H1 (cell line): ENCODE measurements at regions not wholly inside any gene's neighbourhood (a gene's known extent, or its start where the extent isn't known, plus 50 kb on each side); places are given as distances from the start of the nearest gene placed in this dataset.

Experiments used
- CTCF ChIA-PET: fragments of 300-600 bp; sonication (Branson Sonifier 250); formaldehyde crosslinking; loops from one replicate; lab custom pipeline; 2021; ENCODE audit not compliant: partially characterized antibody; lab: Charles Lee
- POLR2A ChIA-PET: fragments of 300-600 bp; sonication (Branson Sonifier 250); formaldehyde crosslinking; loops from one replicate; lab custom pipeline; 2021; ENCODE audit warnings: inconsistent platforms; ENCODE audit not compliant: partially characterized antibody; lab: Charles Lee
- DNase-seq, 2 experiments: peaks; one replicate each; pipeline versions ENCODE4 v3.0.0 to v3.0.0-alpha.2; 2010 to 2022; ENCODE audit warnings: low spot score in 2 of 2, low read depth in 1 of 2, mixed read lengths in 1 of 2
- FAIRE-seq: peaks from 2 replicates; lab custom pipeline; 2011; peaks lifted over from hg19 to GRCh38; lab: Jason Lieb, UNC
- H2AFZ ChIP-seq: 2 replicates; pipeline ENCODE4 v1.8.1; 2012; ENCODE audit warnings: low read length, inconsistent platforms
- H2AK5ac ChIP-seq: 2 replicates; pipeline ENCODE4 v1.6.1; 2013; ENCODE audit warnings: low read depth, low read length
- H2BK120ac ChIP-seq: replicated peaks from 2 replicates; pipeline ENCODE3; 2013; ENCODE audit warnings: low read depth, low read length, inconsistent platforms
- H2BK12ac ChIP-seq: 2 replicates; pipeline ENCODE4 v1.6.1; 2013; ENCODE audit warnings: low read depth, low read length
- H2BK15ac ChIP-seq: 2 replicates; pipeline ENCODE4 v1.6.1; 2013; ENCODE audit warnings: low read length
- H2BK20ac ChIP-seq: 2 replicates; pipeline ENCODE4 v1.6.1; 2013; ENCODE audit warnings: low read length
- H2BK5ac ChIP-seq: 2 replicates; pipeline ENCODE4 v1.6.1; 2013; ENCODE audit warnings: low read depth, low read length
- H3K14ac ChIP-seq: 2 replicates; pipeline ENCODE4 v1.6.1; 2013; ENCODE audit warnings: inconsistent platforms; ENCODE audit not compliant: insufficient read length
- H3K18ac ChIP-seq: 2 replicates; pipeline ENCODE4 v1.6.1; 2013; ENCODE audit warnings: low read length; ENCODE audit errors: extremely low read depth
- H3K23ac ChIP-seq: 2 replicates; pipeline ENCODE4 v1.6.1; 2013; ENCODE audit warnings: inconsistent platforms; ENCODE audit not compliant: insufficient read length
- H3K23me2 ChIP-seq: 2 replicates; pipeline ENCODE4 v1.6.1; 2013; ENCODE audit warnings: low read depth, low read length
- H3K27ac ChIP-seq: 2 replicates; pipeline ENCODE4 v1.6.1; 2011; ENCODE audit warnings: low read depth, low read length, inconsistent platforms
- H3K27me3 ChIP-seq, 4 experiments: replicated peaks in 1 of 4; 1 replicate in 1 of 4; 2 replicates in 3 of 4; pipeline versions ENCODE4 v1.6.1 to v1.8.1; 2011 to 2013; ENCODE audit warnings: low read length in 3 of 4, mild to moderate bottlenecking in 3 of 4, inconsistent platforms in 2 of 4, mixed read lengths in 2 of 4, moderate library complexity in 1 of 4; ENCODE audit not compliant: control insufficient read depth in 3 of 4, insufficient read depth in 3 of 4; ENCODE audit errors: extremely low read depth in 1 of 4
- H3K36me3 ChIP-seq, 4 experiments: 2 replicates each; pipeline versions ENCODE4 v1.6.1 to v1.8.1; 2011 to 2013; ENCODE audit warnings: mild to moderate bottlenecking in 4 of 4, low read length in 3 of 4, moderate library complexity in 2 of 4, control low read depth in 1 of 4, inconsistent platforms in 1 of 4; ENCODE audit not compliant: insufficient read depth in 4 of 4, control insufficient read depth in 2 of 4
- H3K4ac ChIP-seq: replicated peaks from 2 replicates; pipeline ENCODE3; 2013; ENCODE audit warnings: low read length, low read depth, mixed read lengths, inconsistent platforms; ENCODE audit not compliant: insufficient read length
- H3K4me1 ChIP-seq, 4 experiments: replicated peaks in 1 of 4; 1 replicate in 1 of 4; 2 replicates in 3 of 4; pipeline versions ENCODE4 v1.6.1 to v1.8.1; 2011 to 2013; ENCODE audit warnings: low read length in 3 of 4, inconsistent platforms in 2 of 4, mixed read lengths in 1 of 4; ENCODE audit not compliant: insufficient read depth in 4 of 4, control insufficient read depth in 3 of 4
- H3K4me2 ChIP-seq, 2 experiments: 2 replicates each; pipeline versions ENCODE4 v1.6.1 to v1.8.1; 2011 to 2013; ENCODE audit warnings: low read depth in 2 of 2, low read length in 2 of 2, control low read depth in 1 of 2, inconsistent platforms in 1 of 2, mild to moderate bottlenecking in 1 of 2; ENCODE audit not compliant: insufficient read depth in 1 of 2
- H3K4me3 ChIP-seq, 4 experiments: fragments of 200-600, 300-600 bp in 1 of 4; sonication (generic), shearing (Covaris generic), sonication (Bioruptor Twin) in 1 of 4; 2 replicates each; pipeline versions ENCODE4 v1.5.1 to v1.8.1; 2011 to 2016; ENCODE audit warnings: low read length in 4 of 4, low read depth in 3 of 4, control low read depth in 2 of 4, inconsistent platforms in 2 of 4, mild to moderate bottlenecking in 2 of 4, mixed read lengths in 1 of 4, moderate library complexity in 1 of 4; ENCODE audit not compliant: insufficient read depth in 2 of 4; ENCODE audit errors: extremely low read depth in 1 of 4
- H3K56ac ChIP-seq: replicated peaks from 2 replicates; pipeline ENCODE3; 2013; ENCODE audit warnings: low read depth, mild to moderate bottlenecking, mixed read lengths, low read length, inconsistent platforms; ENCODE audit not compliant: insufficient read length
- H3K79me1 ChIP-seq: 2 replicates; pipeline ENCODE4 v1.6.1; 2013; ENCODE audit warnings: low read depth, low read length, control low read depth
- H3K79me2 ChIP-seq, 2 experiments: 2 replicates each; pipeline versions ENCODE4 v1.6.1 to v1.8.1; 2012 to 2013; ENCODE audit warnings: low read length in 2 of 2, mild to moderate bottlenecking in 2 of 2, inconsistent platforms in 1 of 2; ENCODE audit not compliant: insufficient read depth in 2 of 2, control insufficient read depth in 1 of 2
- H3K9ac ChIP-seq, 4 experiments: replicated peaks in 1 of 4; 1 replicate in 1 of 4; 2 replicates in 3 of 4; pipeline versions ENCODE4 v1.6.1 to v1.8.1; 2011 to 2013; ENCODE audit warnings: low read depth in 3 of 4, low read length in 3 of 4, control low read depth in 2 of 4, mild to moderate bottlenecking in 2 of 4, moderate library complexity in 2 of 4, inconsistent platforms in 1 of 4; ENCODE audit errors: extremely low read depth in 1 of 4
- H3K9me3 ChIP-seq, 2 experiments: 2 replicates each; pipeline versions ENCODE4 v1.6.1 to v1.8.1; 2012 to 2013; ENCODE audit warnings: mild to moderate bottlenecking in 2 of 2, moderate library complexity in 2 of 2, control low read depth in 1 of 2, inconsistent platforms in 1 of 2, low read depth in 1 of 2, low read length in 1 of 2, mixed read lengths in 1 of 2; ENCODE audit not compliant: insufficient read depth in 2 of 2
- H4K20me1 ChIP-seq, 2 experiments: replicated peaks in 1 of 2; 2 replicates each; pipeline versions ENCODE3 to v1.8.1; 2011 to 2013; ENCODE audit warnings: inconsistent platforms in 2 of 2, low read length in 2 of 2, mild to moderate bottlenecking in 1 of 2; ENCODE audit not compliant: insufficient read depth in 2 of 2, control insufficient read depth in 1 of 2
- H4K5ac ChIP-seq: 2 replicates; pipeline ENCODE4 v1.6.1; 2013; ENCODE audit warnings: low read length, low read depth, mixed read lengths, inconsistent platforms; ENCODE audit not compliant: insufficient read length
- H4K8ac ChIP-seq: 2 replicates; pipeline ENCODE4 v1.8.0; 2013; ENCODE audit warnings: mild to moderate bottlenecking, moderate library complexity, low read length, inconsistent platforms; ENCODE audit not compliant: insufficient read depth; ENCODE audit errors: extremely low read depth
- H4K91ac ChIP-seq: replicated peaks from 2 replicates; pipeline ENCODE3; 2013; ENCODE audit warnings: low read length, mixed read lengths, inconsistent platforms; ENCODE audit not compliant: insufficient read length
- BRCA1 ChIP-seq: IDR thresholded peaks from 2 replicates; pipeline ENCODE4 v1.6.1; 2012; ENCODE audit warnings: low read depth, low read length, improper control_type of control experiment
- CHD1 ChIP-seq: IDR thresholded peaks from 2 replicates; pipeline ENCODE4 v1.6.1; 2012; ENCODE audit warnings: low read depth, low read length, improper control_type of control experiment
- KDM5A ChIP-seq: fragments of 200-600 bp; IDR thresholded peaks from 2 replicates; pipeline ENCODE4 v1.7.1; 2012; ENCODE audit warnings: mild to moderate bottlenecking, low read length, inconsistent platforms, mixed read lengths
- MAFK ChIP-seq: IDR thresholded peaks from 2 replicates; pipeline ENCODE4 v1.6.1; 2012; ENCODE audit warnings: low read depth, mild to moderate bottlenecking, improper control_type of control experiment, low read length
- PHF8 ChIP-seq: fragments of 200-600 bp; sonication (generic); conservative IDR thresholded peaks from 2 replicates; pipeline ENCODE4 v1.7.1; 2012; ENCODE audit warnings: low read depth, mild to moderate bottlenecking, inconsistent platforms, low read length, moderate library complexity
- RNF2 ChIP-seq: fragments of 200-900, 300-1000 bp; sonication (generic); IDR thresholded peaks from 2 replicates; pipeline ENCODE4 v1.7.1; 2016; ENCODE audit warnings: borderline replicate concordance, low read depth, mild to moderate bottlenecking, antibody characterized with exemption, low read length; ENCODE audit not compliant: poor library complexity, severe bottlenecking; ENCODE audit errors: missing control alignments
- SIRT6 ChIP-seq: IDR thresholded peaks from one replicate; pipeline ENCODE4 v1.7.1; 2012; ENCODE audit warnings: low read length, inconsistent platforms
- SP1 ChIP-seq: IDR thresholded peaks from 2 replicates; pipeline ENCODE4 v1.6.1; 2011; ENCODE audit warnings: low read depth, low read length
- SP4 ChIP-seq: IDR thresholded peaks from 2 replicates; pipeline ENCODE4 v1.6.1; 2012; ENCODE audit warnings: low read length, inconsistent platforms
- SUZ12 ChIP-seq: fragments of 200-600 bp; sonication (generic); IDR thresholded peaks from 2 replicates; pipeline ENCODE4 v1.6.1; 2012; ENCODE audit warnings: mild to moderate bottlenecking, inconsistent platforms, low read length, moderate library complexity, mixed read lengths
- WGBS, 2 experiments: shearing (Covaris generic) in 1 of 2; methylation state at CpG; one replicate each; pipeline versions ENCODE4 v1.1.6 to v1.1.7; 2013 to 2015; ENCODE audit warnings: low lambda C conversion rate in 2 of 2, mixed read lengths in 2 of 2, inconsistent platforms in 1 of 2, low coverage in 1 of 2, missing lambda C conversion rate in 1 of 2; ENCODE audit not compliant: insufficient replicate concordance in 2 of 2, insufficient coverage in 1 of 2, insufficient read length in 1 of 2; ENCODE audit errors: extremely low coverage in 1 of 2, missing lambda C conversion rate in 1 of 2; 5-methylcytosine and 5-hydroxymethylcytosine counted together
- TF ChIP-seq, protein P1 (sequence below), 3 experiments: IDR thresholded peaks; 1 replicate in 2 of 3; 2 replicates in 1 of 3; pipeline versions ENCODE4 v1.5.1 to v1.6.1; 2011; ENCODE audit warnings: low read length in 3 of 3, mild to moderate bottlenecking in 3 of 3, inconsistent platforms in 2 of 3, low read depth in 1 of 3, moderate library complexity in 1 of 3; ENCODE audit not compliant: insufficient read depth in 1 of 3; ENCODE audit errors: control extremely low read depth in 1 of 3
- TF ChIP-seq, protein P2 (sequence below): IDR thresholded peaks from 2 replicates; pipeline ENCODE4 v1.6.1; 2012; ENCODE audit warnings: inconsistent platforms

DNA sequence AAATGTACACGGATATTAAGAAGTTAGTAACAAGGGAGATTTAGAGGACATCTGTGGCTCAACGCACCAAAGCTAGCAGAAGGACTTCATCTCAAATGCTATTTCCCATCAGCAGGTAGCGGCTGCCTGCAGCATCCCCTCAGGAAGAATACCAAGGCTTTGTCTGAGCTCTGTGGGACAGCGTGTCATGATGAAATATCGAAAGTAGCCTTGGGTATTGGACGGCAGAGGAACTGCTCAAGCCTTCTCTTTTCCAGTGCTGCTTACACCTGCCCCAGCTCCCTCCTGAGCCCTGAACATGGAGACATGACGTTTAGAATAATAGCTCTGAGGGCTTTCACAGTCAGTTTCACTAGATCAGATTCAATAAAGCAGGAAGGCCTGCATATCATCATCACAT lies 241.6 kb downstream of the SUCLG1 start:
- DNase-seq (no peak), FAIRE-seq (no peak)
- no peak overlapping the region for H4K8ac ChIP-seq
- no peak overlapping the region for H2AK5ac ChIP-seq
- no peak overlapping the region for H2BK5ac ChIP-seq
- no peaks in the 10 kb centered on the region for H3K79me2 ChIP-seq
- H2BK12ac ChIP-seq, result 0 out of 2 replicates have a peak overlapping the region, but pooled peaks have one; percentile 50
- no peak overlapping the region for H3K9ac ChIP-seq
- H3K14ac ChIP-seq, result no peak overlapping the region
- H3K4ac ChIP-seq, result no peak overlapping the region
- peak overlapping the region; percentile 85 for H2AFZ ChIP-seq
- ChIA-PET POLR2A (no interaction called here), CTCF (interaction anchor here (1.2 kb wide), 1 partner anchor 41 kb away, joined by 3 read pairs; no protein-coding TSS in a partner anchor)
- no peak overlapping the region for H4K91ac ChIP-seq
- H3K4me3 ChIP-seq, result no peak overlapping the region
- H3K56ac ChIP-seq, result no peak overlapping the region
- no peak overlapping the region for H3K27ac ChIP-seq
- H4K20me1 ChIP-seq, result no peaks in the 10 kb centered on the region
- no peak overlapping the region for H4K5ac ChIP-seq
- H3K18ac ChIP-seq, result peak overlapping the region; percentile 60; the same call in 1 of the 2 replicates
- no peak overlapping the region for H3K4me2 ChIP-seq
- H3K9me3 ChIP-seq, result no peaks in the 10 kb centered on the region
- H2BK15ac ChIP-seq, result no peak overlapping the region
- H3K27me3 ChIP-seq, result no peaks in the 10 kb centered on the region
- H3K23me2 ChIP-seq, result no peaks in the 10 kb centered on the region
- no peak overlapping the region for H2BK20ac ChIP-seq
- 79% methylated on average over 7 of the region's 7 CpGs; no CpG with 5 or more reads in 1 of the 2 experiments for WGBS, 2 experiments
- peaks cover 0 to 4% (median under 1%) of the 10 kb centered on the region in 4 experiments; a peak in 1 of 7 replicates for H3K4me1 ChIP-seq
- peak overlapping the region; percentile 28 for H2BK120ac ChIP-seq
- H3K36me3 ChIP-seq, result no peaks in the 10 kb centered on the region
- no peaks in the 10 kb centered on the region for H3K79me1 ChIP-seq
- H3K23ac ChIP-seq, result no peak overlapping the region
- TF ChIP-seq SP4 (no peak), SIRT6 (no peak), RNF2 (no peak), SUZ12 (no peak), PHF8 (no peak), BRCA1 (no peak), CHD1 (no peak), KDM5A (no peak), MAFK (no peak), SP1 (no peak)
- TF ChIP-seq, protein P1, sequence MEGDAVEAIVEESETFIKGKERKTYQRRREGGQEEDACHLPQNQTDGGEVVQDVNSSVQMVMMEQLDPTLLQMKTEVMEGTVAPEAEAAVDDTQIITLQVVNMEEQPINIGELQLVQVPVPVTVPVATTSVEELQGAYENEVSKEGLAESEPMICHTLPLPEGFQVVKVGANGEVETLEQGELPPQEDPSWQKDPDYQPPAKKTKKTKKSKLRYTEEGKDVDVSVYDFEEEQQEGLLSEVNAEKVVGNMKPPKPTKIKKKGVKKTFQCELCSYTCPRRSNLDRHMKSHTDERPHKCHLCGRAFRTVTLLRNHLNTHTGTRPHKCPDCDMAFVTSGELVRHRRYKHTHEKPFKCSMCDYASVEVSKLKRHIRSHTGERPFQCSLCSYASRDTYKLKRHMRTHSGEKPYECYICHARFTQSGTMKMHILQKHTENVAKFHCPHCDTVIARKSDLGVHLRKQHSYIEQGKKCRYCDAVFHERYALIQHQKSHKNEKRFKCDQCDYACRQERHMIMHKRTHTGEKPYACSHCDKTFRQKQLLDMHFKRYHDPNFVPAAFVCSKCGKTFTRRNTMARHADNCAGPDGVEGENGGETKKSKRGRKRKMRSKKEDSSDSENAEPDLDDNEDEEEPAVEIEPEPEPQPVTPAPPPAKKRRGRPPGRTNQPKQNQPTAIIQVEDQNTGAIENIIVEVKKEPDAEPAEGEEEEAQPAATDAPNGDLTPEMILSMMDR (IDR thresholded peaks at IDR 0.05; ENCODE audit: control extremely low read depth in 1 of 3, insufficient read depth in 1 of 3, low read depth in 1 of 3, low read length in 3 of 3), result no peak
- TF ChIP-seq, protein P2, sequence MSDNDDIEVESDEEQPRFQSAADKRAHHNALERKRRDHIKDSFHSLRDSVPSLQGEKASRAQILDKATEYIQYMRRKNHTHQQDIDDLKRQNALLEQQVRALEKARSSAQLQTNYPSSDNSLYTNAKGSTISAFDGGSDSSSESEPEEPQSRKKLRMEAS, result no peak
